Lung (tissue), 11 donors: ENCODE measurements at regions not wholly inside any gene's neighbourhood (a gene's known extent, or its start where the extent isn't known, plus 50 kb on each side); places are given as distances from the start of the nearest gene placed in this dataset.

Source experiments
- ATAC-seq: fragments of 200-7000 bp; cut with Tn5 transposase; one replicate; pipeline ENCODE4 v1.9.1; 2020; ENCODE audit warnings: moderate number of reproducible peaks; ENCODE audit not compliant: insufficient read depth, low FRiP score
- DNase-seq, 3 donors: peaks; one replicate each; pipeline ENCODE4 v3.0.0-alpha.2; 2013 to 2017
- H3K27ac ChIP-seq, 2 donors: one replicate each; pipeline ENCODE4 v1.5.1; 2013; ENCODE audit warnings: mild to moderate bottlenecking in 2 of 2, moderate library complexity in 2 of 2, control low read depth in 1 of 2, inconsistent platforms in 1 of 2, low read depth in 1 of 2, low read length in 1 of 2
- H3K27me3 ChIP-seq, 3 donors: one replicate each; pipeline ENCODE4 v1.5.1; 2013; ENCODE audit warnings: low read length in 2 of 3; ENCODE audit not compliant: control insufficient read depth in 3 of 3, insufficient read depth in 3 of 3
- H3K36me3 ChIP-seq, 4 donors: one replicate each; pipeline ENCODE4 v1.5.1; 2013; ENCODE audit warnings: low read length in 4 of 4, mild to moderate bottlenecking in 1 of 4, moderate library complexity in 1 of 4; ENCODE audit not compliant: control insufficient read depth in 4 of 4, insufficient read depth in 4 of 4
- H3K4me1 ChIP-seq, 5 donors: one replicate each; pipeline ENCODE4 v1.5.1; 2013; ENCODE audit warnings: low read length in 5 of 5, mild to moderate bottlenecking in 2 of 5, moderate library complexity in 1 of 5; ENCODE audit not compliant: control insufficient read depth in 5 of 5, insufficient read depth in 5 of 5
- H3K4me3 ChIP-seq: one replicate; pipeline ENCODE4 v1.5.1; 2013; ENCODE audit warnings: mild to moderate bottlenecking, control low read depth, moderate library complexity
- H3K9ac ChIP-seq, 2 donors: one replicate each; pipeline ENCODE4 v1.5.1; 2013; ENCODE audit warnings: low read length in 2 of 2, control low read depth in 1 of 2; ENCODE audit not compliant: insufficient read depth in 1 of 2
- H3K9me3 ChIP-seq, 4 donors: one replicate each; pipeline ENCODE4 v1.5.1; 2013; ENCODE audit warnings: low read length in 3 of 4, mild to moderate bottlenecking in 1 of 4, moderate library complexity in 1 of 4; ENCODE audit not compliant: control insufficient read depth in 4 of 4, insufficient read depth in 3 of 4
- CTCF ChIP-seq: IDR thresholded peaks from 2 replicates; pipeline ENCODE4 v1.5.1; 2012; ENCODE audit warnings: mild to moderate bottlenecking; ENCODE audit errors: control extremely low read depth, extremely low read depth
- WGBS, 2 donors: extraction: QIAGEN DNeasy Blood & Tissue Kit; methylation state at CpG; one replicate each; pipeline ENCODE4 v1.1.7; 2013; 5-methylcytosine and 5-hydroxymethylcytosine counted together
- donor health status: control.
- donor health status: control.
- donor health status: Bipolar disorder and iron deficiency.
- donor health status: healthy.
- donor health status: DM: yes; HTN: yes; CAD: no.

- no peak for ATAC-seq
- no peaks in the 10 kb centered on the region for H3K27me3 ChIP-seq
These were observed 181.2 kb upstream of the FOXQ1 start for GRCh38 chr6:1130709-1131108.

GRCh38 chr6:1129131-1129530 lies 182.8 kb upstream of the FOXQ1 start:
- Histone ChIP-seq H3K27me3 (no peaks in the 10 kb centered on the region), H3K36me3 (no peaks in the 10 kb centered on the region), H3K4me3 (no peak overlapping the region), H3K27ac (no peak overlapping the region), H3K9ac (no peak overlapping the region), H3K9me3 (no peaks in the 10 kb centered on the region), H3K4me1 (peaks cover 0 to 18% (median 3%) of the 10 kb centered on the region in 5 donors)
- ATAC-seq (no peak), DNase-seq (peak; percentile 40 to 72 (median 59))
- TF ChIP-seq CTCF = no peak
- 78 to 80% methylated on average over 8 of the region's 8 CpGs for WGBS, 2 donors

More at GRCh38 chr6:1130709-1131108, 181.2 kb upstream of the FOXQ1 start:
- Histone ChIP-seq H3K27ac (no peak overlapping the region), H3K4me3 (no peak overlapping the region), H3K9ac (no peak overlapping the region), H3K4me1 (peaks cover 0 to 18% (median 1%) of the 10 kb centered on the region in 5 donors), H3K36me3 (no peaks in the 10 kb centered on the region), H3K9me3 (no peaks in the 10 kb centered on the region)
- DNase-seq = peak in 1 of 3 donors; percentile 22
- 71 to 83% methylated on average over 7 of the region's 7 CpGs for WGBS, 2 donors
- no peak for TF ChIP-seq CTCF

- WGBS, 2 donors = 80 to 92% methylated on average over 12 of the region's 12 CpGs
- H3K9me3 ChIP-seq = no peaks in the 10 kb centered on the region
- no peak overlapping the region for H3K4me3 ChIP-seq
- no peak overlapping the region for H3K27ac ChIP-seq
- H3K4me1 ChIP-seq = peaks cover 0 to 18% (median 3%) of the 10 kb centered on the region in 5 donors
- TF ChIP-seq CTCF = no peak
- no peaks in the 10 kb centered on the region for H3K27me3 ChIP-seq
- DNase-seq = no peak
- no peak for ATAC-seq
- no peaks in the 10 kb centered on the region for H3K36me3 ChIP-seq
- no peak overlapping the region for H3K9ac ChIP-seq
These were observed 184.2 kb upstream of the FOXQ1 start for GRCh38 chr6:1127597-1128288.

- H3K27ac ChIP-seq = no peak overlapping the region
- peaks cover 0 to 17% (median 2%) of the 10 kb centered on the region in 5 donors for H3K4me1 ChIP-seq
- no peak overlapping the region for H3K4me3 ChIP-seq
- no peaks in the 10 kb centered on the region for H3K36me3 ChIP-seq
- no peak overlapping the region for H3K9ac ChIP-seq
- no peaks in the 10 kb centered on the region for H3K27me3 ChIP-seq
- DNase-seq (no peak), ATAC-seq (no peak)
- no peaks in the 10 kb centered on the region for H3K9me3 ChIP-seq
- WGBS, 2 donors = 92 to 96% methylated on average over 9 of the region's 9 CpGs
- no peak for TF ChIP-seq CTCF
These were observed 184.8 kb upstream of the FOXQ1 start for GRCh38 chr6:1127129-1127528.
